Mononuclear cell (primary cell): ENCODE measurements at regions not wholly inside any gene's neighbourhood (a gene's known extent, or its start where the extent isn't known, plus 50 kb on each side); places are given as distances from the start of the nearest gene placed in this dataset.
"Not testable (repeated sequence)": the region's sequence is repeated elsewhere in the genome, so short reads cannot be mapped to it uniquely, and the experiment has no call there.

Experiments used
- H3K27me3 ChIP-seq: 2 replicates; pipeline ENCODE4 v1.6.0; 2011; ENCODE audit warnings: low read length, control low read depth; ENCODE audit not compliant: insufficient read depth
- H3K4me1 ChIP-seq: 2 replicates; pipeline ENCODE4 v1.5.1; 2011; ENCODE audit warnings: mild to moderate bottlenecking, low read length, control low read depth; ENCODE audit not compliant: insufficient read depth
- H3K4me3 ChIP-seq: 2 replicates; pipeline ENCODE4 v1.5.1; 2011; ENCODE audit warnings: mild to moderate bottlenecking, low read length, moderate library complexity
- H3K9me3 ChIP-seq: 2 replicates; pipeline ENCODE4 v1.5.1; 2011; ENCODE audit warnings: low read depth, mild to moderate bottlenecking, control low read depth, low read length

DNA sequence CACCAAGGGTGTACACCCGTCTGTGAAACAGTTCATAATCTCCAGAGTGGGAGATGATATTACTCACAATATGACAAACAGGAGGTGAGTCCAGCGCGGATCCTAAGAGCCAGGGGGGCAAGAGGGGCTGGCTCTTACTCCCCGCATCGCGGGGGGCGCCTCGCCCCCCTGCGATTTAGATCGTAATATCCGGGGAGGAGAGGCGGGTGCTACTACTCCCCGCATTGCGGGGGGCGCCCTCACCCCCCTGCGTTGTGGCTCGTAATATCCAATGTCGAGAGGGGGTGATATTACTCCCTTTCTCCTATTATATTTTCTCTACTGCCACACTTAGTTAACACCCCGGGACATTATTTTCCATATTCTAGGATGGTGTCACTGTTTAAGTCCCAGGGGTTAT, 131.9 kb downstream of the ADRA2C start:
- no peaks in the 10 kb centered on the region for H3K4me1 ChIP-seq
- H3K9me3 ChIP-seq, result no peaks in the 10 kb centered on the region
- no peak overlapping the region for H3K4me3 ChIP-seq
- H3K27me3 ChIP-seq, result no peaks in the 10 kb centered on the region

DNA sequence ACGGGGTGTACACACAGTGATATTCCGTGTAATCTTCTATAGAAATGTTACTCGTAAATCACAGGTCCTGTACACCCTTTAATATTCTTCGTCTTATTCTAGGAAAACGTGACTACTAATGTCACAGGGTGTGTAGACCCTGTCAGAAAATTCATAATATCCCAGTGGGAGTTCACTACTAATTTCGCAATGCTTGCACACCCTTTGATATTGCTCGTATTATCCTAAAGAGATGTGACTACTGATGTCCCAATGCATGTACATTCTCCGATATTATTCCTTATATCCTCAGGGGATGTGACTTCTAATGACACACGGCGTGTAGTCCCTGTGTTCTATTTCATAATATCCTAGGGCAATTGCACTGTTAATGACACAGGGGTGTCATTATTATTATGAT, 132.7 kb downstream of the ADRA2C start:
- H3K9me3 ChIP-seq, H3K27me3 ChIP-seq, H3K4me3 ChIP-seq, H3K4me1 ChIP-seq: not testable (repeated sequence)

DNA sequence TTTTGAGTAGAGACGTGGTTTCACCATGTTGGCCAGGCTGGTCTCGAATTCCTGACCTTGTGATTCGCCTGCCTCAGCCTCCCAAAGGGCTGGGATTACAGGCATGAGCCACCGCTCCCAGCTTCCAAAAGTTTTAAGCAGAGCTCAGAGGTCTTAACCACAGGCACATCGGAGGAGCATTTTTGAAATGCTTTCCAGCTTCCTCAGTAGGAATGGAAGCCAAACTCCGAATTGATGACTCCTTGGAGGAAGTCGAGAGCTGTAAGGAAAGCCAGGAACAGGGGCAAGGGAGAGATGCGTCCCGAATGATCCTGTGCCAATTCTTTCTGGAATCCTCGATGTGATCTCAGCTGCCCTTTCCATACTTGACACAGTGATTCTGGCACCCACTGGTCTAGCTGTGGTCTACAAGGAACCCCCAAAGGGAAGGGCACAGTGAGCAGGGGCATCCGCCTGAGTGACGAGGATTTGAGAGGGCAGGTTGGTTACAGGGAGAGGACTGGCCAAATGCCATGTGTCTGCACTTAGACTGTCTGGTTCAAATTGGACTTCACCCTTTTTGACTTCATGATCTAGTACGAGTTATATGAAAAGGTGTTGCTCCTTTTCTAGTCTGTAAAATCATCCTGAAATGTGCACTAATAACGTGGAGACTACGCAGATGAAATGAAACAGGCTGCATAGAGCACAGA, 138.2 kb downstream of the ADRA2C start:
- H3K27me3 ChIP-seq, H3K9me3 ChIP-seq, H3K4me3 ChIP-seq, H3K4me1 ChIP-seq: not testable (repeated sequence)

DNA sequence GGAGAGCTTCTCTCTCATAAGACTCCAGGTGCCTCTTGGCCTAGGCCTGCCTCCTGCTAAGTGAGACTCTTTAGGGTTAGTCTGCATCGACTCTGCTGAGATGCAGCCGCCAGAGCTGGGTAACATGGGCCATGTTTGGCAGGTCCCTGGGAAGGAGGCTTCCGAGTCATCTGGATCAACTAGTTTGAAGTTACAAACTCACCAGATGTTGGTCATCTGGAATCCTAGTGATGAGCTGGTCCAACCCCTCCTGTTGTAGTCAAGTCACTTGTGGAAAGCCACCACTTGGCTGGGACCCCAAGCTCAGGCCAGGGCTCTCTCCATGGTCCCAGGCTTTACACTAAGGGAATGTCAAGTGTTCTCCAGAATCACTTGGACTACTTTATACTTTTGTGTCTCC, 143.4 kb downstream of the ADRA2C start:
- H3K4me3 ChIP-seq, H3K4me1 ChIP-seq, H3K9me3 ChIP-seq, H3K27me3 ChIP-seq: not testable (repeated sequence)

DNA sequence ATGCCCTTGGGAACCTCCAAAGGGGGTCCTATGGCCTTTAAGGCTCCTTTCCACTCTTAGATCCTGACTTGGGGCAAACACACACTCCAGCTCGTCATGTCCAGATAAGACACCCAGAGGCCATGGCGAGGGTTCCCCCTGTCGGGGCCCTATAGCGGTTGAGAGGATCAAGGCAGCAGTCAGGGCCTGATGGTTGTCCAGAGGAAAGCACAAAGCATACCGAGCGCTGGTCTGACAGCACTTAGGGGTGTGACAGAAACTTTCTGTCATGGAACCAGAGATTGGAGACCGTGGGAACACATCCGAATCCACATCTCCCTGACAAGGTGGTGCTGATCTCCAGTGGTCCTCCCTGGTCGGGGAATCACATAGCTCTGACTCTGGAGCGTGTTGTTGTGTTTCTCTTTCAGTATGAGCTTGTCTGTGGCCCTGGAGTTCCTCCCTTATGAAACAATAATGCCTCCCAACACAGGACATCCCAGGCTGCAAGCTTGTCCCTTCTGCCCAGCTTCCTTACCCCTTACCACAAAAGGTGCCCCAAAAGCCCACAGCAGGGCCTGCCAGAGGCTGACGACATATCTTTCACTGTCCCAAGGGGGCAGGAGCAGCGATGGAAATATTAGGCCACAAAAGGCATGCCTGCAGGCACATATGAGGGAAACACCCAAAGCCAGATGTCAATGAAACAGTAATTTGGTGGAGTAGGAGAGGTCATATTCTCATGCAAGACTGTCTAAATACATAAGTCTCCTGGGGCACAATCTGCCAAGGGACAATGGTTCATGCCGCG, 144.2 kb downstream of the ADRA2C start:
- not testable (repeated sequence) for H3K27me3 ChIP-seq, H3K4me1 ChIP-seq, H3K4me3 ChIP-seq, H3K9me3 ChIP-seq

DNA sequence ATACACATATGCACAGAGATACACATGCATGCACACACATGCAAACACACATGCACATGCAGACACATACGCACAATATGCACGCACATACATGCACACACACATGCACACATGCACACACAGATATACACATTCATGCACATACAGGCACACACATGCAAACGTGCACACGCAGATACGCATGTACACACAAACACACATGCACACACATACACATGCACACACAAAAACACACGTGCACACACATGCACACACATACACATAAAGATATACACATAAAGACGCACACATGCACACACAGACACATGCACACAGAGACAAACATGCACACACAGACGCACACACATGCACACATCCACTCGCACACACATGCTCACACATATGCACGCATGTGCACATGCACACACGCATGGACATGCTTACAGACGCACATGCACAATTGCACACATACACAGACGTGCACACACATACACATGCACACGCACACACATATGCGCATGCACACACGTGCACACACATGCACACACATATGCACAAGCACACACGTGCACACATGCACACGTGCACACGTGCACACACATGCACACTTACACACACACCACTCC, 145.2 kb downstream of the ADRA2C start:
- no peaks in the 10 kb centered on the region for H3K9me3 ChIP-seq
- no peaks in the 10 kb centered on the region for H3K27me3 ChIP-seq
- H3K4me3 ChIP-seq, result no peak overlapping the region
- H3K4me1 ChIP-seq, result no peaks in the 10 kb centered on the region

DNA sequence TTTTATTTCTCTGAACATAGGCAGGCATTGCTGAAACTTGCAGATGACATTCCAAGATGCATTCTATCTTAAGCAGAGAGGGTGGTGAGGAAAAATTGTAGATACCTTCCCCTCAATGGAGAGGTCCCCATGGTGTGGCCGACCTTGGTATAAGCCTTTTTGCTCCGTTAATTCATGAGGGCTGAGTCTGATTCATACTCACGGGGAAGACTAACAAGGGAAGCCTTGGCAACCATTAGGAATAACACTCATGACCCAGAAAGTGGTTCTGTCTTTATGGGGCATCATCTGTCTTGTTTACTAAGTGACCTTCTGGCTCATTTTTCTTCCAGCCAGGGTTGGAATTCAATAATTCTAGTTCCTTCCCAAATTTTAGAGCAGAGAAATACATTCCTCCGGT, 148.3 kb downstream of the ADRA2C start:
- not testable (repeated sequence) for H3K4me1 ChIP-seq, H3K9me3 ChIP-seq, H3K4me3 ChIP-seq, H3K27me3 ChIP-seq

DNA sequence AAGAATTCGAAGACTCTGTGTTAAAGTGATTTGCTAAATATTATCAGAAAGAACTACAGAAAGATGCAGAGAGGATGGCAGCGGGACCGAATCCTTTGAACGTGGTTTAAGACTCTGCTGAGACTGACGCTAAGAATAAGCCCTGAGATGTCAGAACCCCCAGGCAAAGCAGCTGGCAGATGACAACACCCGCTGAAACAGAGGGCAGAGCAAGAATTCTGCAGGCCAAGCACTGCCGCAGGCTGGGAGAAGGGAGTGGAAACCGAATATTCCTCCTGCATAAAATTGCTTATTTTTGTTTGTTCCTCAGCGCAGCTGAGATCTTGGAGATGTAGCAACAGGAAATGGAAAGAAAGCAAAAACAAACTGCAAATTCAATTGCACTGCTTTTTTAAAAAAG, 153.3 kb downstream of the ADRA2C start:
- H3K4me1 ChIP-seq, H3K9me3 ChIP-seq, H3K4me3 ChIP-seq, H3K27me3 ChIP-seq: not testable (repeated sequence)

DNA sequence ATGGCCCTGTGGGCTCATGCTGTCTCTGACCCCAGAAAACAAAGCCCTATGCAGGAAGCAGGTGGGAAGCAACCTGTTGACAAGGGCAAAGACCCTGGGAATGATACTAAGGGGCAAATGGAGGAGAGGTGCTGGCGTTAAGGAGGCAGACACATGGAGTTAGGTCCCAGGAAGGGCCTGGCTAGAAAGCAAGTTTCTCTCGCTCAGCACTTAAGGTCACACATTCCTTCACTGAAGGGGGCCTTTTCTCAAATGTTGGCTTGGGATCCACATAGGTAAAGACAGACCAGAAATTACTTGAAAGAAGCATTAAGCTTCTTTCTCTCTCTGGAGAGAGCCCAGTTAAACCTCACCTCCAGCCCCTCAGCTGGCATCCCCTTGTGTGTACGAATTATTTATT, 155.7 kb downstream of the ADRA2C start:
- H3K4me3 ChIP-seq, H3K4me1 ChIP-seq, H3K9me3 ChIP-seq, H3K27me3 ChIP-seq: not testable (repeated sequence)

DNA sequence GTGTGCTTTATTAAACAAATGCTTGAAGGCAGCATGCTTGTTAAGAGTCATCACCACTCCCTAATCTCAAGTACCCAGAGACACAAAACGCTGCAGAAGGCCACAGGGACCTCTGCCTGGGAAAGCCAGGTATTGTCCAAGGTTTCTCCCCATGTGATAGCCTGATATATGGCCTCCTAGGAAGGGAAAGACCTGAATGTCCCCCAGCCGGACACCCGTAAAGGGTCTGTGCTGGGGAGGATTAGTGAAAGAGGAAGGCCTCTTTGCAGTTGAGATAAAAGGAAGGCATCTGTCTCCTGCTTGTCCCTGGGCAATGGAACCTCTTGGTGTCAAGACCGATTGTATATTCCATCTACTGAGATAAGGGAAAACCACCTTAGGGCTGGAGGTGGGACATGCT, 159.7 kb downstream of the ADRA2C start:
- H3K27me3 ChIP-seq, H3K9me3 ChIP-seq, H3K4me1 ChIP-seq, H3K4me3 ChIP-seq: not testable (repeated sequence)

DNA sequence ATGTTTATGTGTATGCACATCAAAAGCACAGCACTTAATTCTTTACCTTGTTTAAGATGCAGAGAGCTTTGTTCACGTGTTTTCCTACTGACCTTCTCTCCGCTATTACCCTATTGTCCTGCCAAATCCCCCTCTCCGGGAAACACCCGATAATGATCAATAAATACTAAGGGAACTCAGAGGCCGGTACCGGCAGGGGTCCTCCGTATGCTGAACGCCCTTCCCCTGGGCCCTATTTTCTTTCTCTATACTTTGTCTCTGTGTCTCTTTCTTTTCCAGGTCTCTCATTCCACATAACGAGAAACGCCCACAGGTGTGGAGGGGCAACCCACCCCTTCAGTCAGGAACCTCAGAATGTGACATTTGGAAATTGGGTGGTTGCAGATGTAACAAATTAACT, 160.1 kb downstream of the ADRA2C start:
- not testable (repeated sequence) for H3K4me3 ChIP-seq, H3K4me1 ChIP-seq, H3K9me3 ChIP-seq, H3K27me3 ChIP-seq

DNA sequence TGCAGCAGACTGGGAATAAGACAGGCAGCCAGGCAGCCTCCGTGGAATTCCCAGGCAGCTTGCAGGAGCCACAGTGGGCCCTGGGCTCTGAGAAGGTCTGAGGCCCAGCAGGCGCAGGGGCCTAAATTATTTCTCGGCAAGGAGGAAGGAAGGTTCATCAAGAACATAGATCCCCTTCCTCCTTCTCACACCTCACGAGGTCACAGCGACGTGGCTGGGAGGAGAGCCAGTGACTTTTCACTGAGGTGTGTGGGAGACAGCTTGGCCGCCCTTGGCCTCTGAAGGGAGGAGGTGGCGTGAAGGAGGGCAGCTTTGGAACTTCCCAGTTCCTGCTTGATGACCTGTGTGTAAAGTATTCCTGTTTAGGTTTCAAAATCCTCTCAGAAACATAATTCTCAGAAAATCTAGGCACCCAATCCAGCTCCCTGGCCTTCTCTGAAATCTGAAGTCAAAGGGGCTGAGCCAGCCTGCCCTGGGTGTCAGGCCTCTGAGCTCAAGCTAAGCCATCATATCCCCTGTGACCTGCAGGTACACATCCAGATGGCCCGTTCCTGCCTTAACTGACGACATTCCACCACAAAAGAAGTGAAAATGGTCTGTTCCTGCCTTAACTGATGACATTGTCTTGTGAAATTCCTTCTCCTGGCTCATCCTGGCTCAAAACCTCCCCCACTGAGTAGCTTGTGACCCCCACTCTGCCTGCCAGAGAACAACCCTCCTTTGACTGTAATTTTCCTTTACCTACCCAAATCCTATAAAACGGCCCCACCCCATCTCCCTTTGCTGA, 161.0 kb downstream of the ADRA2C start:
- H3K4me3 ChIP-seq, H3K27me3 ChIP-seq, H3K9me3 ChIP-seq, H3K4me1 ChIP-seq: not testable (repeated sequence)

DNA sequence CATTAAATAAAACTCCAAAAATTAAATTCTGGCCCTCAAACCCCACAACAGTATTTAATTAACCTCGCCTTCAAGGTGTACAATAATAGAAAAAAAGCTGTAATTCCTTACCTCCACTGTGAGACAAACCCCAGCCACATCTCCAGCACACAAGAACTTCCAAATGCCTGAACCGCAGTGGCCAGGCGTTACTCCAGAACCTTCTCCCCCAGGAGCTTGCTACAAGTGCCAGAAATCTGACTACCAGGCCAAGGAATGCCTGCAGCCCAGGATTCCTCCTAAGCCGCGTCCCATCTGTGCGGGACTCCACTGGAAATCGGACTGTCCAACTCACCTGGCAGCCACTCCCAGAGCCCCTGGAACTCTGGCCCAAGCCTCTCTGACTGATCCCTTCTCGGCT, 163.2 kb downstream of the ADRA2C start:
- H3K4me1 ChIP-seq, H3K9me3 ChIP-seq, H3K27me3 ChIP-seq, H3K4me3 ChIP-seq: not testable (repeated sequence)

DNA sequence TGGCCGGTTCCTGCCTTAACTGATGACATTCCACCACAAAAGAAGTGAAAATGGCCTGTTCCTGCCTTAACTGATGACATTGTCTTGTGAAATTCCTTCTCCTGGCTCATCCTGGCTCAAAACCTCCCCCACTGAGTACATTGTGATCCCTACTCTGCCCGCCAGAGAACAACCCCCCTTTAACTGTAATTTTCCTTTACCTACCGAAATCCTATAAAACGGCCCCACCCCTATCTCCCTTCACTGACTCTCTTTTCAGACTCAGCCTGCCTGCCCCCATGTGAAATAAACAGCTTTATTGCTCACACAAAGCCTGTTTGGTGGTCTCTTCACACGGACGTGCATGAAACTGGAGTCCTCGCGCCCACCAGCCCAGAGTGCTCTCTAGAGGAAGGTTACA, 166.5 kb downstream of the ADRA2C start:
- not testable (repeated sequence) for H3K27me3 ChIP-seq, H3K4me1 ChIP-seq, H3K9me3 ChIP-seq, H3K4me3 ChIP-seq

DNA sequence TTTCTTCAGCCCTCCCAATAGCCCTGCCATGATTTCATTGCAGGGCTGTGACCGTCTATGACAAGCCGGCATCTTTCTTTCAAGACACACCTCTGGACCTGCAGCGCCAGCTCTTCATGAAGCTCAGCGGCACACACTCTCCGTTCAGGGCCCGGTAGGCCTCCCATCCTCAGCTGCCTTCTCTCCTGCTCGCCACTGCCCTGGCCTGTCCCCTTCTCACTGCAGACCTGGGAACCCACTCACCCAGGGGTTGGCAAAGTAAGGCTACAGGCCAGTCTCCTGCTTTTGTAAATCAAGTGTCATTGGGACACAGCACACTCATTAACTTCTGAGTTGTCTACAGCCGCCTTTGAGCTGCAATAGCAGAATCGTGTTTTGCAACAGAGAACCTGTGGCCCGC, 169.2 kb downstream of the ADRA2C start:
- not testable (repeated sequence) for H3K27me3 ChIP-seq, H3K4me1 ChIP-seq, H3K4me3 ChIP-seq, H3K9me3 ChIP-seq
